ENCODE measurements at regions not wholly inside any gene's neighbourhood (a gene's known extent, or its start where the extent isn't known, plus 50 kb on each side); places are given as distances from the start of the nearest gene placed in this dataset.

DNA sequence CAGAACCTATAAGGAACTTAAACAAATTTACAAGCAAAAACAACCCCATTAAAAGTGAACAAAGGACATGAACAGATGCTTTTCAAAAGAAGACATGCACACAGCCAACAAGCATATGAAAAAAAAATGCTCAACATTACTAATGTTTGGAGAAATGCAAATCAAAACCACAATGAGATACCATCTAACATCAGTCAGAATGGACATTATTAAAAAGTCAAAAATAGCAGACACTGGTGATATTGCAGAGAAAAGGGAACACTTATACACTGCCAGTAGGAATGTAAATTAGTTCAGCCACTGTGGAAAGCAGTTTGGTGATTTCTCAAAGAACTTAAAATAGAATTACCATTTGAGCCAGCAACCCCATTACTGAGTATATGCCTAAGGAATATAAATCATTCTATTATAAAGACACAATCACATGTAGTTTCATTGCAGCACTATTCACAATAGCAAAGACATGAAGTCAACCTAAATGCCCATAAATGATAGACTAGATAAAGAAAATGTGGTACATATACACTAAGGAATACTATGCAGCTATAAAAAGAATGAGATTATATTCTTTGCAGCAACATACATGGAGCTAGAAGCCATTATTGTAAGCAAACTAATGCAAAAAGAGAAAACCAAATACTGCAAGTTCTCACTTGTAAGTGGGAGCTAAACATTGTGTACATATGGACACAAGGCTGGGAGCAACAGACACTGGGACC is 1509.4 kb downstream of the TECRL start:
- TF ChIP-seq, protein P1, sequence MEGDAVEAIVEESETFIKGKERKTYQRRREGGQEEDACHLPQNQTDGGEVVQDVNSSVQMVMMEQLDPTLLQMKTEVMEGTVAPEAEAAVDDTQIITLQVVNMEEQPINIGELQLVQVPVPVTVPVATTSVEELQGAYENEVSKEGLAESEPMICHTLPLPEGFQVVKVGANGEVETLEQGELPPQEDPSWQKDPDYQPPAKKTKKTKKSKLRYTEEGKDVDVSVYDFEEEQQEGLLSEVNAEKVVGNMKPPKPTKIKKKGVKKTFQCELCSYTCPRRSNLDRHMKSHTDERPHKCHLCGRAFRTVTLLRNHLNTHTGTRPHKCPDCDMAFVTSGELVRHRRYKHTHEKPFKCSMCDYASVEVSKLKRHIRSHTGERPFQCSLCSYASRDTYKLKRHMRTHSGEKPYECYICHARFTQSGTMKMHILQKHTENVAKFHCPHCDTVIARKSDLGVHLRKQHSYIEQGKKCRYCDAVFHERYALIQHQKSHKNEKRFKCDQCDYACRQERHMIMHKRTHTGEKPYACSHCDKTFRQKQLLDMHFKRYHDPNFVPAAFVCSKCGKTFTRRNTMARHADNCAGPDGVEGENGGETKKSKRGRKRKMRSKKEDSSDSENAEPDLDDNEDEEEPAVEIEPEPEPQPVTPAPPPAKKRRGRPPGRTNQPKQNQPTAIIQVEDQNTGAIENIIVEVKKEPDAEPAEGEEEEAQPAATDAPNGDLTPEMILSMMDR (IDR thresholded peaks at IDR 0.05) = no peak
- TF ChIP-seq POLR2A (IDR thresholded peaks at IDR 0.05) = no peak
